HL-60 (cell line): ENCODE measurements at regions not wholly inside any gene's neighbourhood (a gene's known extent, or its start where the extent isn't known, plus 50 kb on each side); places are given as distances from the start of the nearest gene placed in this dataset.

ENCODE experiments used
- POLR2AphosphoS5 ChIP-seq: IDR thresholded peaks from 2 replicates; pipeline ENCODE4 v1.6.1; 2012; ENCODE audit warnings: low read depth
- TF ChIP-seq, protein P1 (sequence below): IDR thresholded peaks from one replicate; pipeline ENCODE4 v1.5.1; 2011; ENCODE audit warnings: low read length, control low read depth, inconsistent platforms; ENCODE audit not compliant: insufficient read depth

DNA sequence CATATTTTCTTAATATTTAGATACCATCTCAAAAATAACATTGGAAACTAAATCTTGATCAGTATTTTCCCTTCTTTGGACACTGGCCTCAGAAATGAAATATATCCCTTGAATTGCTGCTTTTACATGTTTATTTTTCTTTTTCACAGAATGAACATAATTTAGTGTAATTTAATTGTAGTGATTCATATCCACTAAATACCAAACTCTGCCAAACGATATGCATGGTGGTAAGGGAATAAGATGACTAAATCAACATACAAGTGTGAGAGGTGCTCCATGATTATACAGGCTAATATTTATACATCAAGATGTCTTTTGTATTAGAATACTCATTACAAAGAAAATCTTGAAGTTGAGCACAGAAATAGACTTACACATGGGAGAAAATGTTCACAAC, 216.8 kb upstream of the PACRGL start:
- TF ChIP-seq POLR2AphosphoS5, result no peak
- TF ChIP-seq, protein P1, sequence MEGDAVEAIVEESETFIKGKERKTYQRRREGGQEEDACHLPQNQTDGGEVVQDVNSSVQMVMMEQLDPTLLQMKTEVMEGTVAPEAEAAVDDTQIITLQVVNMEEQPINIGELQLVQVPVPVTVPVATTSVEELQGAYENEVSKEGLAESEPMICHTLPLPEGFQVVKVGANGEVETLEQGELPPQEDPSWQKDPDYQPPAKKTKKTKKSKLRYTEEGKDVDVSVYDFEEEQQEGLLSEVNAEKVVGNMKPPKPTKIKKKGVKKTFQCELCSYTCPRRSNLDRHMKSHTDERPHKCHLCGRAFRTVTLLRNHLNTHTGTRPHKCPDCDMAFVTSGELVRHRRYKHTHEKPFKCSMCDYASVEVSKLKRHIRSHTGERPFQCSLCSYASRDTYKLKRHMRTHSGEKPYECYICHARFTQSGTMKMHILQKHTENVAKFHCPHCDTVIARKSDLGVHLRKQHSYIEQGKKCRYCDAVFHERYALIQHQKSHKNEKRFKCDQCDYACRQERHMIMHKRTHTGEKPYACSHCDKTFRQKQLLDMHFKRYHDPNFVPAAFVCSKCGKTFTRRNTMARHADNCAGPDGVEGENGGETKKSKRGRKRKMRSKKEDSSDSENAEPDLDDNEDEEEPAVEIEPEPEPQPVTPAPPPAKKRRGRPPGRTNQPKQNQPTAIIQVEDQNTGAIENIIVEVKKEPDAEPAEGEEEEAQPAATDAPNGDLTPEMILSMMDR, result no peak
